Naive thymus-derived CD4-positive, alpha-beta T cell (primary cell): ENCODE measurements at regions not wholly inside any gene's neighbourhood (a gene's known extent, or its start where the extent isn't known, plus 50 kb on each side); places are given as distances from the start of the nearest gene placed in this dataset.

Experiments used
- ATAC-seq: fragments of 150-1000 bp; cut with Tn5 transposase; 2 replicates; pipeline ENCODE4 v1.10.0; 2021; ENCODE audit warnings: mild to moderate bottlenecking, moderate library complexity
- CTCF ChIA-PET: fragments of 350-600 bp; sonication (Branson Sonifier 250); formaldehyde crosslinking; loops from one replicate; lab custom pipeline; 2021; ENCODE audit warnings: antibody characterized with exemption; lab: Charles Lee
- POLR2A ChIA-PET: fragments of 350-600 bp; sonication (Branson Sonifier 250); formaldehyde crosslinking; loops from one replicate; lab custom pipeline; 2021; ENCODE audit warnings: antibody characterized with exemption, inconsistent platforms; lab: Charles Lee
- DNase-seq, 9 donors: peaks; one replicate each; pipeline versions ENCODE4 v3.0.0 to v3.0.0-alpha.2; 2020 to 2022; ENCODE audit warnings: mixed read lengths in 1 of 9
- H3K27ac ChIP-seq: one replicate; pipeline ENCODE4 v1.7.0; 2013; ENCODE audit warnings: mild to moderate bottlenecking, low read depth, low read length, moderate library complexity
- H3K27me3 ChIP-seq, 2 donors: one replicate each; pipeline ENCODE4 v1.7.0; 2013; ENCODE audit warnings: low read length in 2 of 2, mild to moderate bottlenecking in 2 of 2, moderate library complexity in 2 of 2; ENCODE audit not compliant: control insufficient read depth in 2 of 2, insufficient read depth in 2 of 2
- H3K36me3 ChIP-seq, 3 experiments: 1 replicate in 2 of 3; 2 replicates in 1 of 3; pipeline ENCODE4 v1.7.0; 2013; ENCODE audit warnings: low read length in 3 of 3, mild to moderate bottlenecking in 3 of 3, moderate library complexity in 1 of 3; ENCODE audit not compliant: insufficient read depth in 3 of 3, control insufficient read depth in 2 of 3
- H3K4me1 ChIP-seq, 2 donors: one replicate each; pipeline ENCODE4 v1.7.0; 2013; ENCODE audit warnings: low read length in 2 of 2, mild to moderate bottlenecking in 2 of 2, moderate library complexity in 1 of 2; ENCODE audit not compliant: control insufficient read depth in 2 of 2, insufficient read depth in 2 of 2
- H3K4me3 ChIP-seq: 2 replicates; pipeline ENCODE4 v1.7.0; 2013; ENCODE audit warnings: mild to moderate bottlenecking, low read length
- H3K9me3 ChIP-seq, 3 experiments: 1 replicate in 2 of 3; 2 replicates in 1 of 3; pipeline ENCODE4 v1.7.0; 2013; ENCODE audit warnings: low read length in 3 of 3; ENCODE audit not compliant: control insufficient read depth in 2 of 3
- H3K27ac Mint-ChIP-seq, 9 donors: one replicate each; pipeline ENCODE4 v1.8.0; 2020 to 2022; ENCODE audit warnings: mixed read lengths in 9 of 9, mild to moderate bottlenecking in 8 of 9, moderate library complexity in 5 of 9, inconsistent platforms in 2 of 9
- H3K27me3 Mint-ChIP-seq, 5 donors: one replicate each; pipeline ENCODE4 v1.8.0; 2021 to 2022; ENCODE audit warnings: mixed read lengths in 5 of 5, mild to moderate bottlenecking in 1 of 5
- H3K36me3 Mint-ChIP-seq, 5 donors: one replicate each; pipeline ENCODE4 v1.8.0; 2020 to 2022; ENCODE audit warnings: mixed read lengths in 5 of 5, mild to moderate bottlenecking in 3 of 5, inconsistent platforms in 1 of 5
- H3K4me1 Mint-ChIP-seq, 7 donors: one replicate each; pipeline ENCODE4 v1.8.0; 2020 to 2022; ENCODE audit warnings: mixed read lengths in 7 of 7, mild to moderate bottlenecking in 3 of 7, inconsistent platforms in 1 of 7
- H3K4me3 Mint-ChIP-seq, 10 donors: one replicate each; pipeline ENCODE4 v1.8.0; 2020 to 2022; ENCODE audit warnings: mild to moderate bottlenecking in 10 of 10, mixed read lengths in 10 of 10, moderate library complexity in 6 of 10, inconsistent platforms in 2 of 10
- H3K9me3 Mint-ChIP-seq, 11 donors: one replicate each; pipeline ENCODE4 v1.8.0; 2020 to 2022; ENCODE audit warnings: mixed read lengths in 11 of 11, mild to moderate bottlenecking in 4 of 11, inconsistent platforms in 1 of 11, moderate library complexity in 1 of 11
- intact Hi-C, 2 donors: fragments of 100-400 bp; cut with micrococcal nuclease; formaldehyde crosslinking; loops; one replicate each; pipeline ENCODE4 v1.15.1; 2023

- Histone ChIP-seq H3K4me3 (no peak overlapping the region), H3K27me3 (no peaks in the 10 kb centered on the region), H3K4me1 (no peaks in the 10 kb centered on the region), H3K27ac (no peak overlapping the region), H3K36me3 (no peaks in the 10 kb centered on the region), H3K9me3 (no peaks in the 10 kb centered on the region)
- CTCF ChIA-PET = no interaction called here
- Mint-ChIP-seq H3K9me3 (peaks cover 0 to 21% (median 5%) of the 10 kb centered on the region in 11 donors), H3K27me3 (no peaks in the 10 kb centered on the region), H3K36me3 (no peaks in the 10 kb centered on the region), H3K4me3 (no peak overlapping the region), H3K27ac (no peak overlapping the region), H3K4me1 (no peaks in the 10 kb centered on the region)
- intact Hi-C loops = no loop called here
- POLR2A ChIA-PET = no interaction called here
- DNase-seq = no peak
- no peak for ATAC-seq
Measured at GRCh38 chr17:53736516-53737240, 86.0 kb upstream of the KIF2B start.

DNA sequence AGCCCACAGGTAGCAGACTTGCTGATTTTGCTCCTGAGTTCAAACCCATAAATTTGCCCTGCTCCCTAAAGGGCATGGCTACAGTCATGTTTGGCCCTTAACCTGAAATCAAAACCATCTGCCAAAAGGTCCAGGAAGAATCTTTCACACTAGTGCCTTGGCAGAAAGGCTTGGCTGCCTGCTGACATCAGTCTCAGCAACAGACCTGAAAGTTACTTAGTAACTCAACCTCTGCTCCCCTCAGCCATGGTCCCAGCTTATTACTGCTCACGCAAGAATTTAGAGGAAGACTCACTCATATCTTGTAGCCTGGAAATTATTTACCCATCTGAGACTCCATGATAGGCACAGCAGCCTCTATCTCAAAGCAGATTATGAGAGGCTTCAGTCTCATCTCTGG, 98.0 kb upstream of the KIF2B start:
- Histone ChIP-seq H3K27me3 (no peaks in the 10 kb centered on the region), H3K4me3 (no peak overlapping the region), H3K36me3 (no peaks in the 10 kb centered on the region), H3K9me3 (peaks cover 0 to 8% (median 0%) of the 10 kb centered on the region in 3 experiments), H3K27ac (no peak overlapping the region), H3K4me1 (no peaks in the 10 kb centered on the region)
- H3K9me3 Mint-ChIP-seq = peaks cover 2 to 21% (median 11%) of the 10 kb centered on the region in 11 donors
- intact Hi-C loops = no loop called here
- H3K27ac Mint-ChIP-seq = no peak overlapping the region
- ChIA-PET POLR2A (no interaction called here), CTCF (no interaction called here)
- no peaks in the 10 kb centered on the region for H3K4me1 Mint-ChIP-seq
- no peak for DNase-seq
- H3K27me3 Mint-ChIP-seq = no peaks in the 10 kb centered on the region
- H3K36me3 Mint-ChIP-seq = no peaks in the 10 kb centered on the region
- no peak overlapping the region for H3K4me3 Mint-ChIP-seq
- no peak for ATAC-seq

GRCh38 chr17:53722407-53722806, 100.3 kb upstream of the KIF2B start:
- H3K27me3 ChIP-seq = no peaks in the 10 kb centered on the region
- H3K4me1 Mint-ChIP-seq = no peaks in the 10 kb centered on the region
- intact Hi-C loops = no loop called here
- no peaks in the 10 kb centered on the region for H3K4me1 ChIP-seq
- H3K27me3 Mint-ChIP-seq = no peaks in the 10 kb centered on the region
- H3K9me3 ChIP-seq = peaks cover 0 to 8% (median 0%) of the 10 kb centered on the region in 3 experiments
- H3K4me3 Mint-ChIP-seq = no peak overlapping the region
- ATAC-seq = no peak
- POLR2A ChIA-PET = no interaction called here
- DNase-seq = no peak
- no peaks in the 10 kb centered on the region for H3K36me3 ChIP-seq
- H3K36me3 Mint-ChIP-seq = no peaks in the 10 kb centered on the region
- H3K27ac ChIP-seq = no peak overlapping the region
- no peak overlapping the region for H3K4me3 ChIP-seq
- no peak overlapping the region for H3K27ac Mint-ChIP-seq
- CTCF ChIA-PET = interaction anchor here (0.6 kb wide), 1 partner anchor 897 kb away, joined by 4 read pairs; no protein-coding TSS in a partner anchor
- peaks cover 0 to 15% (median 2%) of the 10 kb centered on the region in 11 donors for H3K9me3 Mint-ChIP-seq

GRCh38 chr17:53721101-53721500, 101.6 kb upstream of the KIF2B start:
- no peaks in the 10 kb centered on the region for H3K27me3 ChIP-seq
- no peak overlapping the region for H3K4me3 Mint-ChIP-seq
- CTCF ChIA-PET = no interaction called here
- intact Hi-C loops = no loop called here
- POLR2A ChIA-PET = no interaction called here
- peaks cover 0 to 9% (median 3%) of the 10 kb centered on the region in 11 donors for H3K9me3 Mint-ChIP-seq
- H3K36me3 ChIP-seq = no peaks in the 10 kb centered on the region
- DNase-seq = no peak
- H3K36me3 Mint-ChIP-seq = no peaks in the 10 kb centered on the region
- H3K4me1 Mint-ChIP-seq = no peaks in the 10 kb centered on the region
- no peaks in the 10 kb centered on the region for H3K9me3 ChIP-seq
- no peaks in the 10 kb centered on the region for H3K4me1 ChIP-seq
- H3K27ac ChIP-seq = no peak overlapping the region
- no peak for ATAC-seq
- H3K27ac Mint-ChIP-seq = no peak overlapping the region
- no peaks in the 10 kb centered on the region for H3K27me3 Mint-ChIP-seq
- no peak overlapping the region for H3K4me3 ChIP-seq

GRCh38 chr17:53719229-53719628, 103.5 kb upstream of the KIF2B start:
- no peak overlapping the region for H3K4me3 Mint-ChIP-seq
- no peak overlapping the region for H3K27ac ChIP-seq

DNA sequence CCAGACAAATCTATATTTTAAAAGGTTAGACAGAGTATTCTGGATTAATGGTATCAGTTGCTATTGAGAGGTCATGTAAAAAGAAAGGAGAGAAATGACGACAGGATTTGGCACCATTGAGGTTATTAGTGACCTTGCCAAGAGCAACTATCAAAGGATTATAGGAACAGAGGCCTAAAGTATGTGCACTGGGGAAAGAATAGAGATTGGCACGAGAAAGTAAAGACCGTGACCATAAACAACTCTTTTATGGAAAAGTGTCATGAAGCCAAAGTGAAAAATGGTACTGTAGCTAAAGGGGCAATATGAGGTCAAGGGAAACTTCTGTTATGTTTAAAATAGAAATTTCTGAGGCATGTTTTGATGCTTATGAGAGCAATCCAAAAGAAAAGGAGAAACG, 115.2 kb upstream of the KIF2B start:
- no peaks in the 10 kb centered on the region for H3K4me1 Mint-ChIP-seq
- no peak overlapping the region for H3K4me3 Mint-ChIP-seq
- no peak overlapping the region for H3K27ac Mint-ChIP-seq

More at GRCh38 chr17:53719229-53719628, 103.5 kb upstream of the KIF2B start:
- ATAC-seq = no peak
- Histone ChIP-seq H3K4me3 (no peak overlapping the region), H3K36me3 (no peaks in the 10 kb centered on the region), H3K4me1 (no peaks in the 10 kb centered on the region), H3K9me3 (no peaks in the 10 kb centered on the region), H3K27me3 (no peaks in the 10 kb centered on the region)
- CTCF ChIA-PET = no interaction called here
- H3K27me3 Mint-ChIP-seq = no peaks in the 10 kb centered on the region
- no peaks in the 10 kb centered on the region for H3K4me1 Mint-ChIP-seq
- intact Hi-C loops = no loop called here
- DNase-seq = no peak
- H3K36me3 Mint-ChIP-seq = no peaks in the 10 kb centered on the region
- peaks cover 0 to 9% (median 2%) of the 10 kb centered on the region in 11 donors for H3K9me3 Mint-ChIP-seq
- H3K27ac Mint-ChIP-seq = no peak overlapping the region
- POLR2A ChIA-PET = no interaction called here

DNA sequence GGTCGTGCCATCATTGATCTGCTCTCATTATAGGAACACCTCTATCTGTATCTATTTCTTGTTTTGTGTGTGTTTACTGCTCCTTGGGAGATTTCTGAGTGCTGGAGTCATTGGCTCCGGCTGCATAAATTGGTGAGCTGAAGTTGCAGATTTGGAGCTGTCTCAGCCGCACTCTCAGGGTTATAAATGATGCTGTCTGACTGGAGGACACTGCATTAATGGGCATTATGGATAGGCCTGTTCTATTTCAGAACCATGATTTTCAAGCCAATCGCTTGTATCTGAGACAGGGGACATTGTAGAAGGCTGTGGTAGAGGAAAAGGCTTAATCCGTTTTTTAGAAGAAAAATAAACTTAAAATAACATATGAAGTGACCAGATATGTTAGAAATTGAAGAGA, 126.4 kb upstream of the KIF2B start:
- H3K36me3 ChIP-seq = no peaks in the 10 kb centered on the region
- no peak overlapping the region for H3K27ac ChIP-seq
- H3K27me3 ChIP-seq = no peaks in the 10 kb centered on the region
- no peak overlapping the region for H3K4me3 Mint-ChIP-seq
- H3K4me3 ChIP-seq = no peak overlapping the region
- no peaks in the 10 kb centered on the region for H3K9me3 ChIP-seq
- POLR2A ChIA-PET = no interaction called here
- no peaks in the 10 kb centered on the region for H3K27me3 Mint-ChIP-seq
- no peak overlapping the region for H3K27ac Mint-ChIP-seq
- CTCF ChIA-PET = no interaction called here
- DNase-seq (no peak), ATAC-seq (no peak)
- peaks cover 0 to 13% (median 4%) of the 10 kb centered on the region in 11 donors for H3K9me3 Mint-ChIP-seq
- H3K4me1 ChIP-seq = no peaks in the 10 kb centered on the region
- no peaks in the 10 kb centered on the region for H3K36me3 Mint-ChIP-seq
- intact Hi-C loops = no loop called here
- H3K4me1 Mint-ChIP-seq = no peaks in the 10 kb centered on the region

More for the DNA sequence above, 115.2 kb upstream of the KIF2B start:
- Histone ChIP-seq H3K9me3 (no peaks in the 10 kb centered on the region), H3K4me3 (no peak overlapping the region), H3K4me1 (no peaks in the 10 kb centered on the region), H3K27me3 (no peaks in the 10 kb centered on the region), H3K36me3 (no peaks in the 10 kb centered on the region), H3K27ac (no peak overlapping the region)
- intact Hi-C loops = no loop called here
- ChIA-PET CTCF (no interaction called here), POLR2A (no interaction called here)
- ATAC-seq = no peak
- Mint-ChIP-seq H3K9me3 (peaks cover 4 to 33% (median 11%) of the 10 kb centered on the region in 11 donors), H3K27me3 (no peaks in the 10 kb centered on the region), H3K36me3 (no peaks in the 10 kb centered on the region)
- no peak for DNase-seq
